Sigmoid colon (tissue), 4 donors: ENCODE measurements at regions not wholly inside any gene's neighbourhood (a gene's known extent, or its start where the extent isn't known, plus 50 kb on each side); places are given as distances from the start of the nearest gene placed in this dataset.

Experiments
- POLR2A ChIP-seq, 2 donors: fragments of 450-650 bp; IDR thresholded peaks; one replicate each; pipeline ENCODE4 v1.6.1; 2016; ENCODE audit warnings: antibody characterized with exemption in 2 of 2, mild to moderate bottlenecking in 2 of 2, moderate library complexity in 2 of 2
- POLR2AphosphoS5 ChIP-seq, 4 donors: sonication (generic); formaldehyde crosslinking; IDR thresholded peaks; one replicate each; pipeline ENCODE4 v1.6.1; 2017; ENCODE audit warnings: antibody characterized with exemption in 4 of 4
- TF ChIP-seq, protein P1 (sequence below), 4 experiments: fragments of 450-650 bp in 3 of 4; fragments of 200-600 bp in 1 of 4; IDR thresholded peaks; one replicate each; pipeline ENCODE4 v1.5.1; 2016 to 2019; ENCODE audit warnings: antibody characterized with exemption in 4 of 4, mild to moderate bottlenecking in 3 of 4, moderate library complexity in 2 of 4

DNA sequence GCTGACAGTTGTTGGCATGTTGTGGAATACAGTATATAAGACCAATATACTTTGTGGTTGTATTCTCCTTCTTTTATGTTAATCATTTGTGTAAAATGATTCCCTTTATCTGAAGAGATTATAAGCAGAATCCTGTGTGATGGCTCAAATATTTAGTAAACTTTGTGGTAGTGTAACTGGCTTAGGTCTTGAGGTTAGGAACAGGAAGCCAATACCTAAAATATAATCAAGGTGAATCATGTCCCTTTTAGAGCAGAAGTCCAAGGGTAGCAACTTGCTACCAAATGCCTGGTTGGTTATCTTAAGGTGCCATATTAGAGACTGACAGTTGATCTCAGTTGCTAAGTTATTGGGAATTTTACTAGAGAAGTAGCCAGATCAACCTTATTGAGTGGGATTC, 398.5 kb upstream of the ADAMTS5 start:
- TF ChIP-seq, protein P1, sequence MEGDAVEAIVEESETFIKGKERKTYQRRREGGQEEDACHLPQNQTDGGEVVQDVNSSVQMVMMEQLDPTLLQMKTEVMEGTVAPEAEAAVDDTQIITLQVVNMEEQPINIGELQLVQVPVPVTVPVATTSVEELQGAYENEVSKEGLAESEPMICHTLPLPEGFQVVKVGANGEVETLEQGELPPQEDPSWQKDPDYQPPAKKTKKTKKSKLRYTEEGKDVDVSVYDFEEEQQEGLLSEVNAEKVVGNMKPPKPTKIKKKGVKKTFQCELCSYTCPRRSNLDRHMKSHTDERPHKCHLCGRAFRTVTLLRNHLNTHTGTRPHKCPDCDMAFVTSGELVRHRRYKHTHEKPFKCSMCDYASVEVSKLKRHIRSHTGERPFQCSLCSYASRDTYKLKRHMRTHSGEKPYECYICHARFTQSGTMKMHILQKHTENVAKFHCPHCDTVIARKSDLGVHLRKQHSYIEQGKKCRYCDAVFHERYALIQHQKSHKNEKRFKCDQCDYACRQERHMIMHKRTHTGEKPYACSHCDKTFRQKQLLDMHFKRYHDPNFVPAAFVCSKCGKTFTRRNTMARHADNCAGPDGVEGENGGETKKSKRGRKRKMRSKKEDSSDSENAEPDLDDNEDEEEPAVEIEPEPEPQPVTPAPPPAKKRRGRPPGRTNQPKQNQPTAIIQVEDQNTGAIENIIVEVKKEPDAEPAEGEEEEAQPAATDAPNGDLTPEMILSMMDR (IDR thresholded peaks at IDR 0.05): no peak
- TF ChIP-seq POLR2A (IDR thresholded peaks at IDR 0.05): no peak
- TF ChIP-seq POLR2AphosphoS5 (IDR thresholded peaks at IDR 0.05): no peak
